ENCODE measurements at regions not wholly inside any gene's neighbourhood (a gene's known extent, or its start where the extent isn't known, plus 50 kb on each side); places are given as distances from the start of the nearest gene placed in this dataset.
"Not testable (repeated sequence)": the region's sequence is repeated elsewhere in the genome, so short reads cannot be mapped to it uniquely, and the experiment has no call there.

GRCh38 chr14:105627287-105627686 is 100.9 kb downstream of the TMEM121 start:
- H3K4me3 ChIP-seq (ENCODE audit: low read length); DNase-seq (ENCODE audit: low read depth): not testable (repeated sequence)

- H3K4me3 ChIP-seq (ENCODE audit: low read length) = no peak overlapping the region
- DNase-seq (ENCODE audit: low read depth) = no peak
- TF ChIP-seq CTCF (conservative IDR thresholded peaks at IDR 0.05; ENCODE audit: low read depth, low read length) = no peak
Observed at GRCh38 chr14:105627701-105628100, 101.3 kb downstream of the TMEM121 start.

- DNase-seq (ENCODE audit: low read depth); H3K4me3 ChIP-seq (ENCODE audit: low read length): not testable (repeated sequence)
Observed at GRCh38 chr14:105628126-105628525, 101.7 kb downstream of the TMEM121 start.

GRCh38 chr14:105628531-105629067 is 102.2 kb downstream of the TMEM121 start:
- not testable (repeated sequence) for DNase-seq (ENCODE audit: low read depth)

GRCh38 chr14:105629091-105629885 is 102.9 kb downstream of the TMEM121 start:
- not testable (repeated sequence) for DNase-seq (ENCODE audit: low read depth); H3K4me3 ChIP-seq (ENCODE audit: low read length)

More at GRCh38 chr14:105628531-105629067, 102.2 kb downstream of the TMEM121 start:
- H3K4me3 ChIP-seq (ENCODE audit: low read length) = not testable (repeated sequence)

- TF ChIP-seq CTCF (conservative IDR thresholded peaks at IDR 0.05; ENCODE audit: low read depth, low read length) = no peak
- no peak overlapping the region for H3K4me3 ChIP-seq (ENCODE audit: low read length)
- DNase-seq (ENCODE audit: low read depth) = no peak
Observed at GRCh38 chr14:105629886-105630215, 103.5 kb downstream of the TMEM121 start.

GRCh38 chr14:105630293-105630934 is 104.0 kb downstream of the TMEM121 start:
- not testable (repeated sequence) for DNase-seq (ENCODE audit: low read depth); H3K4me3 ChIP-seq (ENCODE audit: low read length)

- not testable (repeated sequence) for DNase-seq (ENCODE audit: low read depth); H3K4me3 ChIP-seq (ENCODE audit: low read length)
Observed at GRCh38 chr14:105630935-105631779, 104.8 kb downstream of the TMEM121 start.

GRCh38 chr14:105632010-105632409 is 105.6 kb downstream of the TMEM121 start:
- TF ChIP-seq CTCF (conservative IDR thresholded peaks at IDR 0.05; ENCODE audit: low read depth, low read length) = no peak
- no peak for DNase-seq (ENCODE audit: low read depth)
- H3K4me3 ChIP-seq (ENCODE audit: low read length) = no peak overlapping the region

GRCh38 chr14:105633596-105633995 is 107.2 kb downstream of the TMEM121 start:
- not testable (repeated sequence) for H3K4me3 ChIP-seq (ENCODE audit: low read length); DNase-seq (ENCODE audit: low read depth)
